Fibroblast of lung (primary cell): ENCODE measurements at regions not wholly inside any gene's neighbourhood (a gene's known extent, or its start where the extent isn't known, plus 50 kb on each side); places are given as distances from the start of the nearest gene placed in this dataset.

Experiments
- CTCF ChIP-seq, 2 donors: IDR thresholded peaks in 1 of 2; conservative IDR thresholded peaks in 1 of 2; 1 replicate in 1 of 2; 2 replicates in 1 of 2; pipeline ENCODE4 v1.5.1; 2011 to 2012; ENCODE audit warnings: low read length in 2 of 2, control low read depth in 1 of 2, inconsistent platforms in 1 of 2, low read depth in 1 of 2, mild to moderate bottlenecking in 1 of 2
- EZH2 ChIP-seq: IDR thresholded peaks from 2 replicates; pipeline ENCODE4 v1.5.1; 2012; ENCODE audit warnings: low read length, control low read depth, mild to moderate bottlenecking; ENCODE audit errors: missing control alignments

- TF ChIP-seq CTCF (conservative IDR thresholded peaks at IDR 0.05 in 1 of 2, IDR thresholded peaks at IDR 0.05 in 1 of 2; ENCODE audit: low read depth in 1 of 2, low read length in 2 of 2) (no peak), EZH2 (no peak)
Observed at GRCh38 chr5:90223756-90224155, 185.8 kb downstream of the CETN3 start.
